ENCODE measurements at regions not wholly inside any gene's neighbourhood (a gene's known extent, or its start where the extent isn't known, plus 50 kb on each side); places are given as distances from the start of the nearest gene placed in this dataset.

DNA sequence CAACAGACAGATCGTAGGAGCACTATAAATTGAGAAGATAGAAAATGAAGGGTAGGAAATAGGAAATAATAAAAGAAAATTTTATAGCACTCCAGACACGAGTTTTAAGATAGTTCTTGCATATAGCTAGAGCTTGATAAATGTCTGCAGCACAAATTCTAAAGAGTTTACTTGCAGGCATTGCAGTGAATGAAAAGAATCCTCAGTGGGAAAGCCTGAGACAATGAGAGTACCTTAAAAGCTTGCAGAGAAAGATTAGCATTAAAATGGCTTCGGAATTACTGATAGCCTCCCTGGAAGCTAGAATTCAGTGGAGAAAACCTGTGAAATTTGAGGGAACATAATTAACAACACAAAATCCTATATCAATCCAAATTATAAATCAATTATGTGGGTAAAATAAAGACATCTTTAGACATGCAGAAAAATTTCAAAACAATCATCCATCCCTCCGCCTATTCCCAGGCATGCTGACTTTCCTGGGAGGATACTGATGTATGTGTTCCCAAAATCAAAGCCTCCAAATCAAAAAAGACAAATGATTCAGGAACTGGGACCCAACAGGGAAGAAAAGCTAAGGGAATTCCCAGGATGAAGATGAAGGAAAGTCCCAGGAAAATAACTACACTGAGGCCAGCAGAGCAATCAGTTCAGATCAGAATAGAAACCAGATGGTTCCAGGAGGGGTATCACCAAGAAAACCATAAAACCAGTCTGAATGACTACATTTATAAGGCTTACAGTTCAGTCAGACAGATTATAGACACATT is 305.9 kb upstream of the USP25 start:
- TF ChIP-seq, protein P1, sequence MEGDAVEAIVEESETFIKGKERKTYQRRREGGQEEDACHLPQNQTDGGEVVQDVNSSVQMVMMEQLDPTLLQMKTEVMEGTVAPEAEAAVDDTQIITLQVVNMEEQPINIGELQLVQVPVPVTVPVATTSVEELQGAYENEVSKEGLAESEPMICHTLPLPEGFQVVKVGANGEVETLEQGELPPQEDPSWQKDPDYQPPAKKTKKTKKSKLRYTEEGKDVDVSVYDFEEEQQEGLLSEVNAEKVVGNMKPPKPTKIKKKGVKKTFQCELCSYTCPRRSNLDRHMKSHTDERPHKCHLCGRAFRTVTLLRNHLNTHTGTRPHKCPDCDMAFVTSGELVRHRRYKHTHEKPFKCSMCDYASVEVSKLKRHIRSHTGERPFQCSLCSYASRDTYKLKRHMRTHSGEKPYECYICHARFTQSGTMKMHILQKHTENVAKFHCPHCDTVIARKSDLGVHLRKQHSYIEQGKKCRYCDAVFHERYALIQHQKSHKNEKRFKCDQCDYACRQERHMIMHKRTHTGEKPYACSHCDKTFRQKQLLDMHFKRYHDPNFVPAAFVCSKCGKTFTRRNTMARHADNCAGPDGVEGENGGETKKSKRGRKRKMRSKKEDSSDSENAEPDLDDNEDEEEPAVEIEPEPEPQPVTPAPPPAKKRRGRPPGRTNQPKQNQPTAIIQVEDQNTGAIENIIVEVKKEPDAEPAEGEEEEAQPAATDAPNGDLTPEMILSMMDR (IDR thresholded peaks at IDR 0.05), result no peak
- TF ChIP-seq POLR2AphosphoS5 (IDR thresholded peaks at IDR 0.05) (no peak), POLR2A (IDR thresholded peaks at IDR 0.05) (no peak)

Data from prostate gland (tissue), 2 donors.